ENCODE measurements at regions not wholly inside any gene's neighbourhood (a gene's known extent, or its start where the extent isn't known, plus 50 kb on each side); places are given as distances from the start of the nearest gene placed in this dataset.

- intact Hi-C loops (cut with DNase I), result no loop called here
- no peaks in the 10 kb centered on the region for H3K9me3 ChIP-seq
- TF ChIP-seq, protein P1, sequence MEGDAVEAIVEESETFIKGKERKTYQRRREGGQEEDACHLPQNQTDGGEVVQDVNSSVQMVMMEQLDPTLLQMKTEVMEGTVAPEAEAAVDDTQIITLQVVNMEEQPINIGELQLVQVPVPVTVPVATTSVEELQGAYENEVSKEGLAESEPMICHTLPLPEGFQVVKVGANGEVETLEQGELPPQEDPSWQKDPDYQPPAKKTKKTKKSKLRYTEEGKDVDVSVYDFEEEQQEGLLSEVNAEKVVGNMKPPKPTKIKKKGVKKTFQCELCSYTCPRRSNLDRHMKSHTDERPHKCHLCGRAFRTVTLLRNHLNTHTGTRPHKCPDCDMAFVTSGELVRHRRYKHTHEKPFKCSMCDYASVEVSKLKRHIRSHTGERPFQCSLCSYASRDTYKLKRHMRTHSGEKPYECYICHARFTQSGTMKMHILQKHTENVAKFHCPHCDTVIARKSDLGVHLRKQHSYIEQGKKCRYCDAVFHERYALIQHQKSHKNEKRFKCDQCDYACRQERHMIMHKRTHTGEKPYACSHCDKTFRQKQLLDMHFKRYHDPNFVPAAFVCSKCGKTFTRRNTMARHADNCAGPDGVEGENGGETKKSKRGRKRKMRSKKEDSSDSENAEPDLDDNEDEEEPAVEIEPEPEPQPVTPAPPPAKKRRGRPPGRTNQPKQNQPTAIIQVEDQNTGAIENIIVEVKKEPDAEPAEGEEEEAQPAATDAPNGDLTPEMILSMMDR (IDR thresholded peaks at IDR 0.05), result no peak
- no peak for TF ChIP-seq POLR2A (IDR thresholded peaks at IDR 0.05)
- ATAC-seq (no peak), DNase-seq (no peak)
- no peak overlapping the region for H3K27ac ChIP-seq
- whole genome bisulfite sequencing (ENCODE audit: insufficient coverage, low coverage, low lambda C conversion rate, missing lambda C conversion rate), result 77% methylated on average over 2 of the region's 2 CpGs
- no peaks in the 10 kb centered on the region for H3K27me3 ChIP-seq
- H3K4me3 ChIP-seq, result no peak overlapping the region
- no peaks in the 10 kb centered on the region for H3K36me3 ChIP-seq
- no peaks in the 10 kb centered on the region for H3K4me1 ChIP-seq
Observed at GRCh38 chr9:38181866-38182265, 112.8 kb upstream of the SHB start.

DNA sequence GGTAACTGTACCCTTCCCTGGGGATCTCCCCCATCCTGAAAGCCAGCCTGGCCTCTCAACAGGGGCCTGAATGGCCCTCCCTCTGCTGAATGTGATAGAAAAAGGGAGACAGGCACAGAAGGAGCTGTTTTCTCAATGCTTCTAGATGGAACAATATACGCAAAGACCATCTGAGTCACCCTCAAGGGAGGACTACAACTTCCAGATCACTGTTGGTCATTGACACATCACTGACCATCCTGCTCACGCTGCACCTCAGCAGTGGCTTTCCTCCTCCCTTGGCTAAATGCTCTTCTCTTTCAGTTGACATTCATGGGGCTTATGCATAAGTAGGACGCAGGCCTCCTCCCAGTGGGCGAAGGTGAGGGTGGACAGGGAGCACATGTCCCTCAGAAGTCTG lies 112.2 kb upstream of the SHB start:
- no peak for ATAC-seq
- Histone ChIP-seq H3K27me3 (no peaks in the 10 kb centered on the region), H3K27ac (no peak overlapping the region), H3K36me3 (no peaks in the 10 kb centered on the region), H3K4me1 (no peaks in the 10 kb centered on the region), H3K9me3 (no peaks in the 10 kb centered on the region), H3K4me3 (no peak overlapping the region)
- TF ChIP-seq, protein P1 (IDR thresholded peaks at IDR 0.05), result no peak
- TF ChIP-seq POLR2A (IDR thresholded peaks at IDR 0.05), result no peak
- intact Hi-C loops (cut with DNase I), result no loop called here
- DNase-seq, result no peak
- WGBS (ENCODE audit: insufficient coverage, low coverage, low lambda C conversion rate, missing lambda C conversion rate), result 81% methylated on average over 3 of the region's 4 CpGs

DNA sequence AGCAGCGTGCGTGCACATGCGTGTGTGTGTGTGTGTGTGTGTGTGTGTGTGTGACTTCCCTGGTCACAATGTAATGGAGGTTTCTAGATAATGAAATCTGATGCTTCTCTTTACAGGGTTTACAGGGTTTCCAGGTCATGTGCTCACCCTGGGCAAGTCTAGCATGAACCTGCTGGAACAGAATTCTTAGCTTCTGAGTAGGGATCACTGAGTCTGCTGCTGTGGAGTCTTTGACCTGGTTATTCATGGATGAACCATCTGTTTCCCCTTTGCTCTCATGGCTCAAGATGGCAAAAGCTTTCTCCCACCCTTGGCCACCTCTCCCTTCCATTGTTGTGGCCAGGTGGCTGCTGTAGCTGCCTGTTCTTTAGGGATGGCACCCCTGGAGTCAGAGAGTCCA lies 111.6 kb upstream of the SHB start:
- intact Hi-C loops (cut with DNase I), result no loop called here
- Histone ChIP-seq H3K9me3 (no peaks in the 10 kb centered on the region), H3K27me3 (no peaks in the 10 kb centered on the region), H3K4me1 (no peaks in the 10 kb centered on the region), H3K36me3 (no peaks in the 10 kb centered on the region), H3K4me3 (no peak overlapping the region), H3K27ac (no peak overlapping the region)
- TF ChIP-seq, protein P1 (IDR thresholded peaks at IDR 0.05), result no peak
- no peak for TF ChIP-seq POLR2A (IDR thresholded peaks at IDR 0.05)
- no CpG with 5 or more reads among the region's 3 CpGs for WGBS (ENCODE audit: insufficient coverage, low coverage, low lambda C conversion rate, missing lambda C conversion rate)
- ATAC-seq (no peak), DNase-seq (no peak)

DNA sequence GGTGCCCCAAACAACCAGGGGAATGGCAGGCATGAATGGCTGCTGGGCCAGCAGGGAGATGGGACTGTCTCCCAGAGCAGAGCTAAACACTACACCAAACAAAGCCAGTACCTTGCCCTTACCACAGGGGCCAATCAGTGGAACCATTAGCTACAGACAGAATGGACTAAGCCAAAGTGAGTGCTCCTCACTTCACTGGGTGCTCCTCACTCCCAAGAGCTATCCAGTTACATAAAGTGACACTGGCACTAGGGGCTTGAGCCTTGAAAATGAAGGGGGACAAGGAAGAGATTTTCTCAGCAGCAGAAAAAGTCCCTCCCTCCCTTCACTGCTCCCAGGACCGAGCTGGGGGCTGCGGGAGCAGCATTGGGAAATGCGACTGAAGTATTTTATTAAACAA lies 110.9 kb upstream of the SHB start:
- 88% methylated on average over 2 of the region's 3 CpGs for WGBS (ENCODE audit: insufficient coverage, low coverage, low lambda C conversion rate, missing lambda C conversion rate)

More for the DNA sequence above, 110.9 kb upstream of the SHB start:
- no peak for DNase-seq
- no peak overlapping the region for H3K27ac ChIP-seq
- H3K9me3 ChIP-seq, result no peaks in the 10 kb centered on the region
- TF ChIP-seq, protein P1 (IDR thresholded peaks at IDR 0.05), result no peak
- TF ChIP-seq POLR2A (IDR thresholded peaks at IDR 0.05), result no peak
- no peak for ATAC-seq
- intact Hi-C loops (cut with DNase I), result no loop called here
- H3K36me3 ChIP-seq, result no peaks in the 10 kb centered on the region
- H3K27me3 ChIP-seq, result no peaks in the 10 kb centered on the region
- no peak overlapping the region for H3K4me3 ChIP-seq
- no peaks in the 10 kb centered on the region for H3K4me1 ChIP-seq

All from right lobe of liver (tissue), 6 donors.